Neural cell (in vitro differentiated cells): ENCODE measurements at regions not wholly inside any gene's neighbourhood (a gene's known extent, or its start where the extent isn't known, plus 50 kb on each side); places are given as distances from the start of the nearest gene placed in this dataset.

Experiments used
- EP300 ChIP-seq: fragments of 450-650 bp; conservative IDR thresholded peaks from 2 replicates; pipeline ENCODE4 v1.6.1; 2014; ENCODE audit warnings: antibody characterized with exemption, mild to moderate bottlenecking, moderate library complexity; ENCODE audit not compliant: poor library complexity, severe bottlenecking
- EZH2 ChIP-seq: fragments of 200-600, 300-800 bp; shearing (Covaris generic), sonication (generic); IDR thresholded peaks from 2 replicates; pipeline ENCODE4 v1.6.1; 2014; ENCODE audit warnings: antibody characterized with exemption, low read length, borderline replicate concordance, mild to moderate bottlenecking; ENCODE audit not compliant: insufficient read depth, poor library complexity, severe bottlenecking
- MXI1 ChIP-seq: fragments of 450-650 bp; conservative IDR thresholded peaks from 2 replicates; pipeline ENCODE4 v1.6.1; 2014; ENCODE audit warnings: antibody characterized with exemption, mild to moderate bottlenecking; ENCODE audit not compliant: poor library complexity, severe bottlenecking
- POLR2AphosphoS5 ChIP-seq: IDR thresholded peaks from 2 replicates; pipeline ENCODE4 v1.6.1; 2012
- TAF1 ChIP-seq: IDR thresholded peaks from 2 replicates; pipeline ENCODE4 v1.6.1; 2012; ENCODE audit warnings: low read depth
- TF ChIP-seq, protein P1 (sequence below): fragments of 450-650 bp; IDR thresholded peaks from 2 replicates; pipeline ENCODE4 v1.5.1; 2014; ENCODE audit warnings: antibody characterized with exemption, mild to moderate bottlenecking, moderate library complexity; ENCODE audit not compliant: poor library complexity, severe bottlenecking

DNA sequence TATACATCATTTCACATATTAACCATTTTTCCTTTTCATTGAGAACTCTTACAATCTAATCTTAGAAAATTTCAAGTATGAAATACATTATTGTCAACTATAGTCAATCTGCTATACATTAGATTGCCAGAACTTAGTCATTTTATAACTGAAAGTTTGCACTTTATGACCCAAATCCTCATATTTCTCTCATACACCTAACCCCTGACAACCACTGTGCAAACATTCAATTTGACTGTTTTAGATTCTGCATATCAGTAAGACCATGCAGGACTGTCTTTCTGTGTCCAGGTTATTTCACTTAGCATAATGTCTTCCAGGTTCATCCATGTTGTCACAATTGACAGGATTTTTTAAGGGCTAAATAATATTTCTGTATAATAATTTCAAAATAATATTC, 1299.0 kb upstream of the B3GALT2 start:
- TF ChIP-seq TAF1: no peak
- TF ChIP-seq, protein P1, sequence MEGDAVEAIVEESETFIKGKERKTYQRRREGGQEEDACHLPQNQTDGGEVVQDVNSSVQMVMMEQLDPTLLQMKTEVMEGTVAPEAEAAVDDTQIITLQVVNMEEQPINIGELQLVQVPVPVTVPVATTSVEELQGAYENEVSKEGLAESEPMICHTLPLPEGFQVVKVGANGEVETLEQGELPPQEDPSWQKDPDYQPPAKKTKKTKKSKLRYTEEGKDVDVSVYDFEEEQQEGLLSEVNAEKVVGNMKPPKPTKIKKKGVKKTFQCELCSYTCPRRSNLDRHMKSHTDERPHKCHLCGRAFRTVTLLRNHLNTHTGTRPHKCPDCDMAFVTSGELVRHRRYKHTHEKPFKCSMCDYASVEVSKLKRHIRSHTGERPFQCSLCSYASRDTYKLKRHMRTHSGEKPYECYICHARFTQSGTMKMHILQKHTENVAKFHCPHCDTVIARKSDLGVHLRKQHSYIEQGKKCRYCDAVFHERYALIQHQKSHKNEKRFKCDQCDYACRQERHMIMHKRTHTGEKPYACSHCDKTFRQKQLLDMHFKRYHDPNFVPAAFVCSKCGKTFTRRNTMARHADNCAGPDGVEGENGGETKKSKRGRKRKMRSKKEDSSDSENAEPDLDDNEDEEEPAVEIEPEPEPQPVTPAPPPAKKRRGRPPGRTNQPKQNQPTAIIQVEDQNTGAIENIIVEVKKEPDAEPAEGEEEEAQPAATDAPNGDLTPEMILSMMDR: no peak
- no peak for TF ChIP-seq MXI1
- no peak for TF ChIP-seq EZH2
- TF ChIP-seq POLR2AphosphoS5: no peak
- no peak for TF ChIP-seq EP300
